Left hindlimb (tissue), 1 donor: ENCODE measurements at regions not wholly inside any gene's neighbourhood (a gene's known extent, or its start where the extent isn't known, plus 50 kb on each side); places are given as distances from the start of the nearest gene placed in this dataset.

Source experiments
- DNase-seq: peaks from one replicate; pipeline ENCODE4 v3.0.0-alpha.2; 2018

DNA sequence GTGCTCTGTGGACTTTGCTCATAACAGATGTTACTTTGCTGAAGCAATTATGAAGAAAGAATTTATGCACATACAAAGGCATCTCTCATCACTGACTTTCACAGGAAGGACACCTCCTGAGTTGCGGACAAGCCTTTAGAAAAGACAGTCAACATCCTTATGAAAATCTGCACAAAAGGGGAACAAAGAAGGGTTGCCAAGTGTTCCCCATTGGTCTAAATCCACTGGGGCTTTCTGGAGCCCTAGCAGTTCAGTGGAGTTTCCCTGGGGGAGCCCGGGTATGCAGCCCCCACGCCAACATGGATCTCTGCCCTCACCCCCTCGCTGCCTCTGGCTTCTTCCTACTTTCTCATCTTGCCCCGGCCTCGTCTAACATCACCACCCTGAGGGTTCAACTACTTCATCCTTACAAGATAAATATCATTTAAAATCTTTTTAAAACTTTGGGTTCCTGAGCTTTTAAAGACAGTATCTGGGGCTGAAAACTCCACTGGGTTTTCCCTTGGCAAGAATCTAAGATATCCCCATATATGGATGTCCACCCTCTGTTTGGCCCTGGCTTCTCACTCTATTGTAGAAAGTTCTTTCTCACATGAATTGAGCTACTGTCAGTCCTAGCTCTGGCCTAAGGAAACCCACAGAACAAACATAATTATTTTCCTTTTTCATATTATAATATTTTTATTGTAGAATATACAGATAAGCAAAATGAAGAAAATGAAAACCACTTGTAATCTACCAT is 207.9 kb upstream of the RGMA start:
- DNase-seq: no peak

DNA sequence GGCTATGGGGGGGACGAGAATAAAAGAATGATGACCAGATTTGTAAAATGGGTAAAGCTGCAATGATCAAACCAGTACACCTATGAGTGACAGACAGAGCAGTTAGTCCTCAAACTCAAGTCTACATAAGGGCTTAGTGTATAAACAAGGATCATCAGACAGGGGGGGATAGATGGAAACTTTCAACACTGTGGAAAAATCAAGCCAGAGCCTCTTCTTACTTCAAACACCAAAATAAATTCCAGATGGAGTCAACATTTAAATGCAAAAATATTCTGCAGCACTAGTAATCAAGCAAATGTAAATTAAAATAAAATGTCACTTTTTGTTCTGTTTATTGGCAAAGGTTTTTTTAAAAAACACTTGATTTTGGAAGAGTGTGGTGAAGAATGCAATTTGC is 205.9 kb upstream of the RGMA start:
- no peak for DNase-seq

DNA sequence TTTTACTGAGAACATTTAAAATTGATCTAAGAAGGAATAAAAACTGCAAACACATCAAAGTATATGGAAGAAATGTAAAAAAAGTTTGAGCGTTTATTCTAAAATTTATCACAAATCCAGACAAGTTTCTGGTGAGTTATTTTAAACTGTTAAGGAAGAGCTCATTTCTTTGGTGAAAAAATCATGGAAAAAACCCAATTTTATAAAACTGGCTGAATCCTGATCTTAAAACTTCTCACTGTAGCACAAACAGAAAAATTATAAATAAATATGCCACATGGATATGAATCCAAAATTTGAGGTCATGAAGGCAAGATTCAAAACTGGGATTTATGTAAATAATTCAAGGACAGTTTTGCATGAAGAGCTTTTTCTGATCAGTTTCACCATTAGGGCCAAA is 205.1 kb upstream of the RGMA start:
- DNase-seq: no peak

DNA sequence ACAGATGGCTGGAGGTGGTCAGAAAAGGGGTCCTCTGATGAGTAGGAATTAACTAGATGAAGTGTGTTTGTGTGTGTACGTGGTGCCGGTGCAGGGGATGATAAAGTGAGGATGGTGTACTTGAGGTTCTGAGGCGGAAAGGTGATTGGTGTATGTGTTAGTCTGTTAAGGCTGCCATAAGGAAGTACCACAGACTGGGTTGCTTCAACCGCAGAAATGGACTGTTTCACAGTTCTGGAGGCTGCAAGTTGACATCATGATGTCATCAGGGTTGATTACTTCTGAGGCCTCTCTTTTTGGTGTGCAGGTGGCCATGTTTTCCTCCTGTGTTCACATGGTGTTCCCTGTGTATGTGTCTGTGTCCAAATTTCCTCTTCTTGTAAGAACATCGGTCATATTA is 202.4 kb upstream of the RGMA start:
- no peak for DNase-seq

DNA sequence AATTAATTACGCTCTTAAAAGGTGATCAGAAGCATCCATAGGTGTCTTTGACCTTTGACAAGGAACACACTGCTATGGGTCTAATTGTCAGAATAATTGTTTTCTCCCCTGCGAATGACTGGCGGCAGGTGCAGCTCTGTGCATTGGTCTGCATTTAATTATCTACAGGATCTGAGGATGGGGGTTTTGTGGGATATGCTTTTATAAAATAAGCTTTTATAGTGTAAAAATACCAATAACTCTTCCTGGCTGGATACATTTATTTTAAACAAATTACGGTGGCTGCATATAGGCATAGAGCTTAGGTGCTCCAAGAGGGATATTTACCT is 201.6 kb upstream of the RGMA start:
- DNase-seq: no peak

DNA sequence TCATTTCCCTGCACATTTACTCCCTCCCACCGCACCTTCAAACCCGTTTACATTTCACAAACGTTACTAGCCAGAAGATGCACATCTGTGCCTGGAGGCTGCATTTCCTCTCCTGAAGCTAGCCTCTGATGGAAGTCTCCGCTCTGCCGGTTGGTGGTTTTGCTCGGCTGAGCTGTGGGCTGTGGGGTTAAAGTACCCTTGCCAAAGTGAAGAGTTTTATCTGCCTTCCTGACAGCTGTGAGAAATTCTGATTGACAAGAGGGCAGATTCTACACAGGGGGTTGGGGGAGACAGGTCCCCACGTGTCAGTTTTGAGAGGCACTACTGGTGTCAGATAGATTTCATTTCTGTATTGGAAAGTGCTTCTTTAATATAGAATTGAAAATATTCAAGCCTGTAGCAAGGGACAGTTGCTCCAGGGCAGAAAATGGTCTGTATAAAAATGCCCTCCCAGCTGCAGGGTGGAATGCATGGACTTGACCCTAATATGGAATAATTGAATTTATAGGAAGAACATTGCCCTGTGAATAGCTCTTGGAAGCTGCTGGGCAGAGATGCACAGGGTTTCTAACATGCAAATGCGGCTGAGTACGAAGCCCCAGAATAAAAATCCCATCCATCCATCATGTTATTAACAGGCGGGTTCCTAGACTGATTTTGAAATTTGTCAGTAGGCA is 201.1 kb upstream of the RGMA start:
- DNase-seq: no peak

DNA sequence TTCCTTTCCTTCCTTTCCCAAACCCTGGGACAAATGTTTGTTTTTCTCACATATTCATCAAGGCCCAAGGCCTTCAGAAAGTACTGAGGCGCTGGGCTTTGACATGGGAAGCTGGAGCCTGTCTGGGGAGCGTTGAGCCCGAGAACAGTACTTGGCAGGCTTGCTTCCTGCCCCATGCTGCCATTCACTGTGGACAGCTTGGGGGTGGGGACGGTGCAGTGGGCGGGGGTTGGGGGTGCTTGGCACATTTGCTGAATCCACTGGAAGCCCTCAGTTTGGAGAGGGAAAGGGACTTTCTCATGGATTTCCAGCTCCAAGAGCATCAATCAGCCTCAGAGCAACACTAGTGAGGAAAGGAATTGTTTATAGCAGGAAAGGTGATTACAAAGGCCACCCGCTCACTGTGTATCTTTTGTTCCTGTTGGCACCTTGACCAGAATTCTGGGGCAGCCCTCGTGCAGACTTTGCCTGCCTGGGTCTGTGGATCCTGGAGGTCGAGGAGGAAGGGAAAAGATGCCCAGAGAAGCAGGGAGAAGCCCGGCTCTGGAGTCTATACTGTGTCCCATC is 199.8 kb upstream of the RGMA start:
- no peak for DNase-seq

DNA sequence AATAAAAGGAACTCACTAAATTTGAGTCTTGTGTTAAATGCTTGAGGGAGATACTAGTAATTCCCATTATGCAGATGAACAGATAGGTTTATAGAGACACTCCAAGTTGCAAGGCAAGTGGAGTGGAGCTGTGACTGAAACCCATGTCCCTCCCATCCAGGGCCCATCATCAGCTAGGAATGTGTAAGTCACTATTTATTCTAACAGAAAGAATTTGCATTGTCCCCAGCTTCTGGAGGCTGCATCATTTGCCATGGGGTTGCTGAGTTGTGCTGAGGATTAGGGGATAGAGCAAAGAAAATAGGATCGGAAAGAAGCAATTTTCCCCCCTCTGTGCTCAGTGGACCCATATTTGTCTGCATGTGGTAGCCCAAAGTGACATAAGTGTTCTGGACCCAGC is 197.4 kb upstream of the RGMA start:
- DNase-seq: no peak

DNA sequence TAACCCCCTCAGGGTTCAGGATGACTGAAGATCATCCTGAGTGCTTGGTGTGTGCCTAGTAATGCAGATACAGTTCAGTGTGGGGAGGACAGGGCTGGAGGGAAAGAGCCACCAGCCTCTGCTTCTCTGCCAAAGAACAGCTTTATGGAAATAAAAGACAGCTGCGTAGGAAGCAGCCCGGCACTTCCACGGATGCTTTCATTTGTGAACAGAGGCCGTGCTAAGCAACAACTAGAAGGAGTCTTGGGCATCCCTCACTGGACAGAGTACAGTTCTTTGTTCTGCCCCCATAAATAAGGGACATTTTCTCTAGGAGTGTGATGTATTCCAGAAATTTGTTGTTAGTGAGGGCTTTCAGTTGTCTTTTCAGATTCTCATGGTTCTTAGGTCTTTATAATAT is 194.8 kb upstream of the RGMA start:
- no peak for DNase-seq

DNA sequence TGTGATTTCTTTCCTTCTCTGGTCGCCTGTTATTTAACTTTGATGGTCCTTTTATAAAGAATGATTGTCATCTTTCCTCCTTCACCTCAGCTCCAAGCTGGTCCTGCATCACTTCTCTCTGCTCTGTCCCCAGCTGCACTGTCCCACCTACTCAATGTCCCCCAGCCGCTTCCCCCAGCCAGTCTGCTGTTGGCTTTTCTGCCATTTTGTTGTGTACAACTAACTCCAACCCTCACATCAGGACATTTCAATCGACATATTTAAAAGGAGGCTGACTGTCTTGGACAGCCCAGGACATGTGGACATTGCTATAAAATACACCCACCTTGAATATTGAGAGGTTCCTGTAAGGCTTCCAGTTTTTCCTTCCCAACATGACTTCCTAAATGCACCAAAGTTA is 193.8 kb upstream of the RGMA start:
- no peak for DNase-seq

DNA sequence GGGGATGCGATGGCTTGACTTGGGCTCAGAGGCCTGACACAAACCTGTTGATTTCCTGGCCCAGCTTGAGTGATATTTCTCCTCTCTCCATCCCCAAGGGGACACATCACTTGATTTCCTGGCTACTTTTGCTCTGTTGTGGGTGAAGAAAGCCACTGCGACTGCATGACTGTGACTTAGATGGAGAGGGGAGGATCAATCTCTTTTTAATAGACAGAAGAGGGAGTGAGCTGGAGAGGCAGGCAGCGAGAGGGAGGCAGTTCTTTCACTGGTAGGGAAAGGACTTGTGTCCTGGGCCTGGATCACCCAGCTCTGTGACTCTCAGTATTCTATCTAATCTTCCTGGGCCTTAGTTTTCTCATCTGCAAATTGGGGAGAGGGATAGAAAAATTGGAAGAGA is 189.8 kb upstream of the RGMA start:
- DNase-seq: no peak

DNA sequence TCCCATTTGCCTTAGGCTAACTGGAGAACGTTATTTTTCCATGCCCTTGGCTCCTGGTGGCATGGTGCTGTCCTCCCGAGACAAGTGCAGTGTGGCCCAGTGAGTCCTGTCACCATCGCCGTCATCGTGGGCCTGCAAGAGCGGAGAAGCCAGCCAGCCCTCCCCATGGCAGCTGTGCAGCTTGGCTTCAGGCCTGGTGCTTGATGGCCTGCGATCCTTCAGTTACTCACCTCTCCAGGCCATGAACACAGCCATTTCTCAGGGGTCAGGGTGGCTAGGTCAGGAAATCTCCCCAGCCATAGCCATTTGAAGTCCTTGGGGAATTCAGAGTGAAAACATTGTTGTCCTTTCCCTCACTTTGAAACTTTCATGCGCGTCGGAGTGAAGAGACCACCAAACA is 189.0 kb upstream of the RGMA start:
- DNase-seq: no peak

DNA sequence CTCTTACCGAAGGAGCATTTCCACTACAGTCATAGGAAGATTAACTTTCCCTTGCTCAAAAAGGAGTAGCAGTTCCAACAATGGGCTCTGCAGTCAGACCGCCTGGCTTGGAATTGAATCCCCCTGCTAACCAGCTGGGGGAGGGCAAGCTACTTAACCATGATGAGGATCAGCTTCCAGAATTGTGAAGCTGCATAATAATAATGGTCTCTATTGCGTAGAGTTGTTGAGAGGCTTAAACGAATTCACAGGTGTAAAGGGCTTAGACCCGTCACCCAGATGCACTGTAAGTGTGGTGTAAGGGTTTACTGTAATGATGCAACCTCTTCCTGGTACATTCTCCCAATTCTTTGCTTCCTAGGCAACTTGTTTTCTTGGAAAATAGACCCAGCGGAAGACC is 185.2 kb upstream of the RGMA start:
- no peak for DNase-seq

DNA sequence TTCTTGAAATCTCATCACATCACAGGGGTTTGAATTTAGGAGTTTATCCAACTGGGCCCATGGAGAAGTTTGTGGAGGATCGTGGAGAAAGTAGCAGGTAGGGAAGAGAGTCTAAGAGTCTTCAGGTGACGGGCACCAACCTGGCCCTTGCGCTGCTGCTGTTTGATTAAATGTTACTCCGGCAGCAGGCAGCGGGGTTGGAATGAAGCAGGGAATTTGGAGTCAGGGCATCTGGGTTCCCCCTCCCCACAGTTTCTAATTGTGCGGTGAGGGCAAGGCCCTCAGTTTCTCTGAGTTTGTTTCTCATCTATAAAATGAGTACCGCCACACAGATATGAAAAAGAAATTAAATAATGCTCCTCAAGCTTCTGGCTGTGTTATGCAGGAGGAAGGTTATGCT is 182.9 kb upstream of the RGMA start:
- DNase-seq: no peak

DNA sequence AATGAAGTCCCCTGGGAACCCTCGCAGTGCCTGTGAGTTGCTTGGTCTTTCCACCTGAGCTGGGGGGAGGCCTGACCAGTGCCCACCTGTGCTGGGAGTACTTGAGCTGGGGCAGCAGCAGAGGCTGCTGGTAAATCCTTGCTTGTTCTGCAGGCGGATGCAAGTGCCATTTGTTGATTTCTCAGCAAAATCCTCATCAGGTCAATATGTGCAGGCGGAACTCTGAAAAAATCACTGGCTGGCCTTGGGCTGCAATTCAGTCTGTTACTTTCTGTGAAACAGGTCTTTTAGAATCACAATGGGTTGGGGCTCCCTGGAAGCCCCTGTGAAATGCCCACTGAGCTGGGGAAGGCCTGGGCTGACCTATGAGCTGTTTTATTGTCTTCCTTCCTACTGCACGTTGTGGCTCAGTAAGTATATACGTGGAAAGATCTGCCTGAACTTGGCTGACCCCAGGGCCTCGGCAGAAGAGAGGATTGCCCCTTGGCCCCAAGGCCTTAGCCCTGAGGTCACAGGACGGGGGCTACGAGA is 182.0 kb upstream of the RGMA start:
- no peak for DNase-seq

DNA sequence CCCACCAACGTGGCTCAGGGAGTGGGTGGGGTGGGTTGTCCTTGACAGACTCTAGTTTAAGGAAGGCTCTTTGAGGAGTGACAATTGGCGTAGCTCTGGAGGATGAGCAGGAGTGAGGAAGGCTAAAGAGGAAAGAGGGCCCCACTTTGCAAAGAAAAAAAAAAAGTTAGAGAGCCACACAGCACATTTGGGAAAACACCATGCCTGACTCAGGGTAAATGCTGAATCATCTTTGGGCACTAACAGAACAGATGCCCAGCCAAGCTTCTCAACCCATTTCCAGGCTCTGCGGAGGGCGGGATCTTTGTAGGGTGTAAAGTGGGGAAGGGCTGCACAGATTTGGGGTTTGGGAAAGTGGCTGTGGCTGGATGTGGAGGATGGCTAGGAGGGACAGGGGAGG is 179.1 kb upstream of the RGMA start:
- DNase-seq: no peak

DNA sequence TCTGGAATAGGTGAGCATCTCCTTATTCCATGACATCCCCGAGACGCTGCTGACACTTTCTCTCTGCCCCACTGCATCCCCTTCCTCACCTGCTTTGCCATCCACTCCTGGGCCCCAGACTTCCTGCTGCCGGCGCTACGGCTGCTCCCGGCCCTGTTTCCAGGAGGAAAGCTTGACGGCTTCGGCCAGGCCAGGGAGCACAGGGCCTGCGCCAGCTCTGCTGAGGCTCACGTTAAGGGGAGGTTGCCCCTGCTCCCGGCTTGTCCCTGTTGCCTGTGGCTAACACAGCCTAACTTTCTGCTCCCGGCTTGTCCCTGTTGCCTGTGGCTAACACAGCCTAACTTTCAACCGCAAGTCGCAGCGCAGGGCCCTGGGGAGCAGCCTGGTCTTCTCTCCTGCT is 177.3 kb upstream of the RGMA start:
- DNase-seq: no peak

DNA sequence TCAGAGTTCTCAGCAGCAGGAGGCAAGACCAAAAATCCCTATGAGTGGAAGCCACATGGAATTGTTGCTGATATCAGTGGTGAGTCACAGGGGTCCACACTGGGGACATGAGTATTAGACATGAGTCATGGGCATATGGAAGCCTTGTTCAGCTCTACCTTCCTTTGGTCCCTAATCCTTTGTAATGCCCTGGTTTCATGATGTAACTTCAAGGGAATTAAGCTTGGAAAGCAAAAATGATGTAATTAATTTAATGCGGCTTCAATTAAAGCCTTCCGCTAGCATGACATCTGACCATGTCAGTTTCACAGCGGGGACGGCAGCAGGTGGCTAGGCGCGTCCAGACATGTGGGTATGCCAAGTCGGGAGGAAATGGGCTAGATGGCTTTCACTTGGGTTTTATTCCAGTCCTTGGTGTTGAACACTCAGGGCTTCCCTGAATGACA is 176.1 kb upstream of the RGMA start:
- DNase-seq: no peak

DNA sequence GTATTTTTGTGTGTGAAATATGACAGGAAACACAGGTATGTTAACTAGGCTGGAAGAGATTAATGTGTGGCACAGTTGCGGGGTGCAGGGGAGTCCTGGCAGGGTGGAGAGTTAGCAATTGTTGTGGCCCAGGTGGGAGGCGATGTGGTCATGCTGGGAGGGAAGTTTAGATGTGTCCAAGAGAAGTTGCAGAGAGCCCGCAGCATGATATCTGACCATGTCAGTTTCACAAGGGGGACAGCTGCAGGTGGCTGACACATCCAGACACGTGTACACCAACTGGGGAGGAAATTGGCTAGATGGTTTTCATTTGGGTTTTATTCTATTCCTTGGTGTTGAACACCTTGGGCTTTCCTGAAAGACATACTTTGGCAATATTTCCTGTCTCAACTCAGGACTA is 172.8 kb upstream of the RGMA start:
- no peak for DNase-seq

DNA sequence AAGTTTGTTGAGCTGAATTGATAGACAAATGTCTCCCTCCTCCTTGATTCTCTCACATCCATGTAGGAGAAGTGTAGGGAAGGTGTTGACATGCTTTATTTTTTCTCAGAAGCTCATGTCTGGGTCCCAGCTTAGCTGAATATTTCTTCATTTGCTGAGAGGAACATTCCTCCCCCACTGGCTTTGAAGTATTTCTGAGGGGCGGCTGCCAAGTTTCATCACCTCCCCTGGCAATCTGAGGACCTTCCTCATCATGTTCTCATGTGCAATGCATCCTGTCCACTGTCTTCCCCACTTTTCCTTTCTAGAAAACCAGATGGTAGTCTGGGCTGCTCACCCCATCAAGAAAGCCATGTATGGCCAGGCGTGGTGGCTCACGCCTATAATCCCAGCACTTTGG is 168.9 kb upstream of the RGMA start:
- DNase-seq: no peak

DNA sequence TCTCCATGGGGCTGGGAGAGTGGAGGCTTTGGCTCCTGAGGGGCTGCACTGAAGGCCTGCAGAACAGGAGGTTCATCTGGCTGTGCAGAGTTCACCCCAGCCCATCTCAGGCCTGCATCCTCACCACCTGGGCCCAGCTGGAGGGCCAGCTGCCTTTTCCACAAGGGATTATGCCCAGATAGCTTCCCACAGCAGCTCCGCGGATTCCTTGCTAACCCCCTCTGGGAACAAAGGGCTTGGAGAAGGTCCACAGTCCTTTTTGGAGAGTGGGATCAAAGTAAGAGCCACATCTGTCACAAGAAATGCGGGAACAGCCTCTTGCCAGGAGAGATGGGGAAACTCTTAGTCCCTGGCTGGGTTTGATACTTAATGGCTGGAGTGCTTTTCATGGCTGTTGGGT is 164.7 kb upstream of the RGMA start:
- DNase-seq: peak; percentile 54

DNA sequence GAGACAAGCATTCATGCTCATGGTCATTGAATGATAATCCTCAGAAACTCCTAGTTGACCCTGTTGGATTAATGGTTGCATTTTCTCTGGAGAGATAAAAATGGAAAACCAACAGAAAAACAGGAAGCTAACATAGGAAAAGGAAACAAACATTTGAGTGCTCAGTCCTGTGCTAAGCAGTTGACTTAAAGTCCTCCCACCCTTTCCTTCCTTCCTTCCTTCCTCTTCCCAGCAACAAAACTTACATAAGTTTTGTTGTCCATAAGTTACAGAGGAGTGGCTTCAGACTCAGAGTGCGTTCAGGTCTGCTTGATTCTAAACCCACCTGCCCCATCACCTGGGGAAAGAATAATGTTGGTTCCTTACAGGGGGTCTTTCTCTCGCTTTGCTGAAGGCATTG is 163.8 kb upstream of the RGMA start:
- no peak for DNase-seq

DNA sequence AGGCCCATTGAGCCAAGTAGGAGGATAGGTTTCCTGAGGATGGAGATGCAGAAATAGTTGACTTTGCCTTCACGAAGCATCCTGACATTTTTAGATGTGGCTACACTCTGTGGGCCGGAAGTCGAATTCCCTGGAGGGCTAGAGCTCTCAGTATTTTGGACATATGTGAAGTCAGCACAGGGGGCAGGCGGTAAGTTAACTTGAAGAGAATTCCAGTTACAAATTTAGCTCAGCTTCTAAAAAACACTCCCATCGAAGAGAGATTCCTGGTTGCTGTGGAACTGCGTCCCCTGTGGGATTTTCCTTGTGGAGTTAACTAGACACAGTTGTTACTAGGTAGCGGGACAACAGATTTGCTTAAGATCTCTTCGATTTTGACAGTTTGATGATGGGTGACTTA is 161.9 kb upstream of the RGMA start:
- peak; percentile 43 for DNase-seq

DNA sequence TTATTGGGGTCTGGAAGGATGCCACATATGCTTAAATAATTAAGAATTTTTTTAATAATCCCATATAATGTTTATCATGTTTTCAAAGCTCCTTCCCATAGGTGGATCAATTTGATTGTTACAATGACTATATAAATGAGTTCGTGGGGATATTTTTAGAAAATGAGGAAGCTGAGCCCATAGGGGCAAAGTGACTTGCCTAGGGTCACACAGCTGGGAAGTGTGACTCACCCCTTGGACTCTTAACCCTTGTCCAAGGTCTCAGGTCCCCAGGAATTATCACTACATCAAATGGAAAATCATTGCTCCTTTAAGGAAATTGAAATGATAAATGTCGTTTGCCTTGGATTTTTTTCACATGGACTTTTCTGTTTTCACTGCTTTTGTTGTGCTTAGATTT is 161.2 kb upstream of the RGMA start:
- no peak for DNase-seq

DNA sequence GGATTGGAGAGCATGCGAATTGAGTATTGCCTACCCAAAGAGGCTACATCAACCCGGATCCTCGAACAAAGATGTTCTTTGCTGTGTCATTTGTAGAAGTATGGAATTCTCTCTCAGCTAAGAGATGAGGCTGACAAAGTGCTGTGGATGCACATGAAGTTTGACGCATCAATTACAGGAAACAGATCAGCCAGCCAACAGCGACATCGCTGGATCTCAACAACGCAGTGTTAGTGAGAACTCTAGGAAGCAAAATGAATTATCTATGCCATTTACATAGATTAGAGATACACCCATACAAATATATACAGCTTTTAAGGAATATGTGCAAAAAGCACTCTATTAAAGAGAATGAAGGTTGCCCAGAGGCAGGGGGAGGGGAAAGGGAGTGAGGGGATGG is 160.6 kb upstream of the RGMA start:
- no peak for DNase-seq
